ENCODE measurements at regions not wholly inside any gene's neighbourhood (a gene's known extent, or its start where the extent isn't known, plus 50 kb on each side); places are given as distances from the start of the nearest gene placed in this dataset.

GRCh38 chr21:27677546-27677945 is 710.7 kb upstream of the ADAMTS5 start:
- no peak overlapping the region for H3K4me3 ChIP-seq (replicated peaks in 1 of 3; ENCODE audit: insufficient read depth in 1 of 3, low read depth in 1 of 3, low read length in 3 of 3)
- H3K4me1 ChIP-seq (ENCODE audit: control insufficient read depth, extremely low read depth, insufficient read depth, low read length): peaks cover 8% of the 10 kb centered on the region
- FAIRE-seq (no peak), DNase-seq (ENCODE audit: low read depth, low spot score) (no peak)
- H3K9me1 ChIP-seq (replicated peaks; ENCODE audit: control insufficient read depth, extremely low read depth, insufficient read depth, low read length): no peaks in the 10 kb centered on the region
- intact Hi-C loops (cut with micrococcal nuclease) (no loop called here), dilution Hi-C loops (cut with MboI; ENCODE audit: extremely low pct_ligation_motif_present, low sequenced_read_pairs) (no loop called here)
- H4K20me1 ChIP-seq (replicated peaks; ENCODE audit: control insufficient read depth, extremely low read depth, insufficient read depth, low read length): no peaks in the 10 kb centered on the region
- H3K27me3 ChIP-seq (ENCODE audit: control insufficient read depth in 2 of 2, insufficient read depth in 2 of 2, low read length in 2 of 2): no peaks in the 10 kb centered on the region
- H3K4me2 ChIP-seq (ENCODE audit: insufficient read depth, low read length): no peak overlapping the region
- H3K9me3 ChIP-seq (replicated peaks; ENCODE audit: control insufficient read depth, insufficient read depth, low read length): no peaks in the 10 kb centered on the region
- no peak overlapping the region for H3K9ac ChIP-seq (replicated peaks; ENCODE audit: extremely low read depth, insufficient read depth, low read length)
- H3K79me2 ChIP-seq (ENCODE audit: control insufficient read depth, insufficient read depth, low read length): no peaks in the 10 kb centered on the region
- ChIA-PET POLR2A (no interaction called here), CTCF (no interaction called here)
- no peaks in the 10 kb centered on the region for H3K36me3 ChIP-seq (ENCODE audit: control insufficient read depth in 2 of 2, extremely low read depth in 1 of 2, insufficient read depth in 2 of 2, low read length in 2 of 2)
- no peak overlapping the region for H2AFZ ChIP-seq (ENCODE audit: low read depth, low read length)
- H3K27ac ChIP-seq (ENCODE audit: insufficient read depth, low read depth, low read length): no peak overlapping the region
- no peak for TF ChIP-seq EZH2 (IDR thresholded peaks at IDR 0.05; ENCODE audit: borderline replicate concordance, low read depth, low read length, severe bottlenecking)
- TF ChIP-seq MAX (IDR thresholded peaks at IDR 0.05; ENCODE audit: insufficient read depth, insufficient read length): no peak
- no peak for TF ChIP-seq JUN (IDR thresholded peaks at IDR 0.05; ENCODE audit: borderline replicate concordance, insufficient read depth, insufficient read length, low read depth)
- TF ChIP-seq POLR2A (IDR thresholded peaks at IDR 0.05; ENCODE audit: low read depth, low read length): no peak
- BruUV-seq (replicated peaks): no TSS peak

GRCh38 chr21:27675306-27675705 is 708.4 kb upstream of the ADAMTS5 start:
- no peaks in the 10 kb centered on the region for H3K4me1 ChIP-seq (ENCODE audit: control insufficient read depth, extremely low read depth, insufficient read depth, low read length)
- H2AFZ ChIP-seq (ENCODE audit: low read depth, low read length): no peak overlapping the region
- no peaks in the 10 kb centered on the region for H3K36me3 ChIP-seq (ENCODE audit: control insufficient read depth in 2 of 2, extremely low read depth in 1 of 2, insufficient read depth in 2 of 2, low read length in 2 of 2)
- ChIA-PET CTCF (interaction anchor here (1.4 kb wide), 1 partner anchor 26 kb away, joined by 3 read pairs; no protein-coding TSS in a partner anchor), POLR2A (no interaction called here)
- H3K4me3 ChIP-seq (replicated peaks in 1 of 3; ENCODE audit: insufficient read depth in 1 of 3, low read depth in 1 of 3, low read length in 3 of 3): no peak overlapping the region
- H3K27ac ChIP-seq (ENCODE audit: insufficient read depth, low read depth, low read length): no peak overlapping the region
- H3K27me3 ChIP-seq (ENCODE audit: control insufficient read depth in 2 of 2, insufficient read depth in 2 of 2, low read length in 2 of 2): no peaks in the 10 kb centered on the region
- H4K20me1 ChIP-seq (replicated peaks; ENCODE audit: control insufficient read depth, extremely low read depth, insufficient read depth, low read length): no peaks in the 10 kb centered on the region
- dilution Hi-C loops (cut with MboI; ENCODE audit: extremely low pct_ligation_motif_present, low sequenced_read_pairs): no loop called here
- no peak overlapping the region for H3K4me2 ChIP-seq (ENCODE audit: insufficient read depth, low read length)
- no peak for TF ChIP-seq POLR2AphosphoS5 (IDR thresholded peaks at IDR 0.05; ENCODE audit: insufficient read depth, low read depth, low read length)
- no peak for TF ChIP-seq CTCF (IDR thresholded peaks at IDR 0.05; ENCODE audit: extremely low read depth in 1 of 2, insufficient read depth in 1 of 2, low read depth in 1 of 2, low read length in 2 of 2)
- no peak for TF ChIP-seq MYC (IDR thresholded peaks at IDR 0.05; ENCODE audit: low read depth, low read length)
- no peak for TF ChIP-seq MAX (IDR thresholded peaks at IDR 0.05; ENCODE audit: insufficient read depth, insufficient read length)
- TF ChIP-seq POLR2A (IDR thresholded peaks at IDR 0.05; ENCODE audit: low read depth, low read length): no peak
- TF ChIP-seq EZH2 (IDR thresholded peaks at IDR 0.05; ENCODE audit: borderline replicate concordance, low read depth, low read length, severe bottlenecking): no peak
- no peak for TF ChIP-seq JUN (IDR thresholded peaks at IDR 0.05; ENCODE audit: borderline replicate concordance, insufficient read depth, insufficient read length, low read depth)
- no peak for TF ChIP-seq GATA2 (IDR thresholded peaks at IDR 0.05; ENCODE audit: insufficient read depth, insufficient read length, low read depth, low read length)
- TF ChIP-seq FOS (IDR thresholded peaks at IDR 0.05; ENCODE audit: borderline replicate concordance, insufficient read depth, low read length): no peak
- intact Hi-C loops (cut with micrococcal nuclease): no loop called here
- DNase-seq (ENCODE audit: low read depth, low spot score) (no peak), FAIRE-seq (no peak)
- no TSS peak for BruUV-seq (replicated peaks)
- no peaks in the 10 kb centered on the region for H3K9me1 ChIP-seq (replicated peaks; ENCODE audit: control insufficient read depth, extremely low read depth, insufficient read depth, low read length)
- no peaks in the 10 kb centered on the region for H3K79me2 ChIP-seq (ENCODE audit: control insufficient read depth, insufficient read depth, low read length)
- H3K9ac ChIP-seq (replicated peaks; ENCODE audit: extremely low read depth, insufficient read depth, low read length): no peak overlapping the region
- H3K9me3 ChIP-seq (replicated peaks; ENCODE audit: control insufficient read depth, insufficient read depth, low read length): no peaks in the 10 kb centered on the region
